CD4-positive, alpha-beta T cell treated with Interleukin-21 for 1 hour (primary cell): ENCODE measurements at regions not wholly inside any gene's neighbourhood (a gene's known extent, or its start where the extent isn't known, plus 50 kb on each side); places are given as distances from the start of the nearest gene placed in this dataset.

Experiments
- DNase-seq: peaks from one replicate; pipeline ENCODE4 v3.0.0-alpha.2; 2020

- no peak for DNase-seq
These were observed 120.2 kb upstream of the FSTL4 start for GRCh38 chr5:133732536-133732935.

GRCh38 chr5:133731951-133732350 lies 119.6 kb upstream of the FSTL4 start:
- no peak for DNase-seq

GRCh38 chr5:133730866-133731265 lies 118.5 kb upstream of the FSTL4 start:
- no peak for DNase-seq

GRCh38 chr5:133730346-133730745 lies 118.0 kb upstream of the FSTL4 start:
- no peak for DNase-seq

- no peak for DNase-seq
These were observed 117.5 kb upstream of the FSTL4 start for GRCh38 chr5:133729800-133730199.

DNA sequence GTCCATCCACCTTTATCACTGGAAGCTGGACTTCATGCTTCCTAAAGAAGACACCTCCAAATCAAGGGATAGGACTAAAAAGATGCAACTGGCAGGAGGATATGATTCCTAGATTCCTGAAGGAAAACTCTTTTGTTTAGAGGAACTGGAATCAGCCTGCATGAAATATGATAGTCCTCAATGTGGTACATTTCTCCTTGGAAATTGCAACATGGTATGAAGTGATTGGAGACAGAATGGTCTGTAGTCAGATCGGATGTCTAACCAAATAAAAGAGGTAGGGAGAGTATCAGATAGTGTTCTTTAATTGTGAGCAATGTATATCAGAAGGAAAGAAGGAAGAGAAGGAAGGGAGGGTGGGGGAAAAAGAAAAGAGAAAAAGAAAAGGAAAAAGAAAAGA lies 116.1 kb upstream of the FSTL4 start:
- no peak for DNase-seq

- DNase-seq = no peak
These were observed 115.3 kb upstream of the FSTL4 start for GRCh38 chr5:133727636-133728035.

DNA sequence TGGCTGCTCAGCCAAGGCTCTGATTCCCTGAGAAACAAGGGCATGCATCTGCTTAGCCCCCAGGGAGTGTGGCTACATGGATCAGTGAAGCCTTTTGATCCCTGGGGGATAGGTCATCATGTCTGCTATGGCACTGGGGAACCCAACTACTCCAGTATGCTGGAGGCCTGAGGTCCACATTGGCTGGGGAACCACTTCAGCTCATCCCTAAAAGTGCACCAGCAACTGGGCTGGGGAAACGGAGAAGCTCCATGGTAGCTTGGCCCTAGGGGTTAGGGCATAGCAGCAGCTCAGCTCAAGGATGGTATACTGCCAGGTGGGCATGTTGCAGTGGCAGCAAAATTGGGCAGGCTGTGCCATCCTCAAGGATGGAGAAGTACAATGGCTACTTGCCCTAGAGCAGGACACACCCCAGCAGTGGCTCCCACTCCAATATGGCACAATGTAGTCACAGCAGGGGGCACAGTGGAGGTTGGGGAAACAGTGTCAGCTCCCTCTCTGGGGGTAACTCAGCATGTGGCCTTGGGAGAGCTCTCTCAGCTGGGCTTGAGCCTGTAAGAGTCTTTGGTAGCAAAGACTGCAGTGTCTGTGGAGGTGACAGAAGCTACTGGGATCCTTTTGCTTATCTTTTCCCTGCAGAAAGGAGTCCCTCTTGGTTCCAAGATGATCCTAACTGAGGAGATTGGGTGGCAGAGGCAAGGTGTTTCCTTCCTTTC lies 111.5 kb upstream of the FSTL4 start:
- DNase-seq = no peak

- no peak for DNase-seq
These were observed 110.8 kb upstream of the FSTL4 start for GRCh38 chr5:133723126-133723525.

- DNase-seq = no peak
These were observed 109.0 kb upstream of the FSTL4 start for GRCh38 chr5:133721365-133721764.

DNA sequence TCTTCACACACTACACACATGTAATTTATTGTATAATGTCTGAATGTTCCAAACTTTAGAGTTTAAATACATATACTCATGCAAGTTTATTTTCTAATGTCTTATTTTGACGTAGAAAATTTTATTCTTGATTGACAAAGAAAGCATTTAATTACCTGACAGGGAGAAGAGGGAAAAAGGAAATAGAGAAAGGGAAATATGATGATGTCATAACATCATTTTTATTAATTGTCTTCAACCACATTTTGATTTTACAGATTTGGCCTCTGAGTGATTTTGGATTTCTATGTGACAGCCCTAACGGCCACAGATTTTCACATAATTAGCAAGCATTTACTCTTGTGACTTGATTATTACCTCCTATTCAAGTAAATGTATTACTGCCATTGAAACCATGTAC lies 106.1 kb upstream of the FSTL4 start:
- no peak for DNase-seq

DNA sequence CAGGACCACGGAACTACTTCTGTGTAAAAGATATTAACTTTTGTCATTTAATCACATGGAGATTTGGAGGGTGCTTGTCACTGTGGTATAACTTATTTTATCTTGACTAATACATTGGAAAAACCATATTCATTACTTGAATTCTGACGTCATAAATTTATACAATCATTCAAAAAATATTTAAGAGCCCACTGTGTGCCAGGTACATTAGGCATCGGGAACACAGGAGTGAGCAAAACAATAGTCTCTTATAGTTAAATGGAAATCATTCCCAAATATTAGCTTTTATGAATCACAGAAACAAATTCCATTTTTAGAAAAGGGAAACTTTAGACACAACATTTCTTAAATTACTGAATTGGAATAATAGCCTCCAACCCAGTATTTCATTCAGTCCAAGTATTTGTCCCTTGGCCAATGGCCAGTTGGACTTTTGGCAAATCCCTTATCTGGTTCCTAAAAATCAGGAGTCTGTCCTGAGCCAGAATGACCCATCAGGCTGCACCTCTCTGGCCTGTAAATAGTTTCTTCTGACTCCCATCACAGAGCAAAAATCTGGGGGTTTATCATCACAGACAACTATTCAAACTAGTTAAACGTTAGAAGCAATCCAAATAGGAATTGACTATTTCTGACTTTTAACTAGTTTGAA lies 104.3 kb upstream of the FSTL4 start:
- DNase-seq = no peak

DNA sequence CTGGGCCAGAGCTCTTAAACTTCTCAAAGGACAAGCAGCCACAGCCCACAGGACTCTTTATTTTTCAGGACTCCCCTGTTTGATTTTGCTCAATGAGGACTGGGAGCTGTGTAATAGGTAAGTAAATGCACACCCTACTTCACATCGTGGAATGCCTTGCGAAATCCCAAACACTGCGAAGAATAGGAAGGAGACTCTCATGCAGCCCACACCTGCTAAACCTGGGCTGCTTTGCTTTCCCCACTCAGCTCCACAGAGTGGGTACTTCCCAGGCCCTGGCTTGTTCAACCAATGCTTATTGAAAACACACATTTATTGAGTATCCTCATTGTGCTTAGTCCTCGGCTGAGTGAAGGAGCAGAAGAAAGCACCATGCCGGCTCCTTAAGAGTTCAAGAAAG lies 103.3 kb upstream of the FSTL4 start:
- DNase-seq = no peak

- DNase-seq = no peak
These were observed 102.9 kb upstream of the FSTL4 start for GRCh38 chr5:133715216-133715615.

DNA sequence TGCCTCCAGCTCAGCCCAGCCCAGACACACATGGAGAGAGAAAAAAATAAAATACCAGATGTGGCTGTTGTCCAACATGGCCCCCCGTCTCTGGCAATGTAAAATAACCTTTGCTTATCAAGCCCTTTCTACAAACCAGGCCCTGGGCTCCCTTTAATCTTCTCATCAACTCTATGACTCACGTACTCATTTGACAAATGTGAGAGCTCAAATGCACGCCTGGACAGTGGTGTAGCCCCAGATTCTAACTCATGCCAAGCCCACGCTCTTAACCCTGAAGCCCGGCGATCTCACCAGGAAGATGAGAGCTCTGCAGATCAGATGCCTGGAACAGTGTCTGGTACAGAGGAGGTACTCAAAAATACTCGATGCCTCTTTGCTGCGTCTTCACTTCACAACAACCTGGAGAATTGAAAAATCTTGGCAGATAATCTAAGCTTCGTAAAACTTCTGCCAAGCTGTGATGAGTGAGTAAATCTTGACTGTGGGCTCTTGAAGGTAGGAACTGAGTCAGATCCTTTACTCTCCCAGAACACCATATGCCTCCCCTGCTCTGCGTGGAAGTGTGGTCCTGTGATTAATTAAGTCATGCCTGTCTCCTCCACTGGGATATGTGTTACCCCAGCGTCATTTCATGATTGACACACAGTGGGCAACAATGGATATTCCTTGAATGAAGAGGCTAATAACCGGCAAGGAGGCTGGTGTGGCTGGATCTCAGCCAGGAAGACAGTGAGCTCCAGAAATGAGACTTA lies 102.0 kb upstream of the FSTL4 start:
- no peak for DNase-seq

DNA sequence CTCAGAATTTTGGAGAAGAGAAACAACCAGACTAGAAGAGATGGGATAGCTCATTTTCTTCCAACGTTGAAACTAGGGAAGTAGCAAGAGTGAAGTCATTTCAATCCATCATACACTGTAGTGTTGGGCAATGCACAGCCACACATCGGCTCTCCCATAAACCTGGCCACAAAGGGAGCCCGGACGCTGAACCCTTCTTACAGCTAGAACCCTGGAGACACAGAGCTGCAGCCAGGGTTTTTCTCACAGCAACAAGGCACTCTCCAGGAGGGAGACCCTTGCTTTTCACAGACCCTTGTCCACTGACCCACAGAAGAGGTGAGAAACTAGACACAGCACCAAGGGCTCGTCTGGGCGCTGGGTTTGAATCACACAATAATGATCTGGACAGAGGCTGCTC lies 101.4 kb upstream of the FSTL4 start:
- no peak for DNase-seq

DNA sequence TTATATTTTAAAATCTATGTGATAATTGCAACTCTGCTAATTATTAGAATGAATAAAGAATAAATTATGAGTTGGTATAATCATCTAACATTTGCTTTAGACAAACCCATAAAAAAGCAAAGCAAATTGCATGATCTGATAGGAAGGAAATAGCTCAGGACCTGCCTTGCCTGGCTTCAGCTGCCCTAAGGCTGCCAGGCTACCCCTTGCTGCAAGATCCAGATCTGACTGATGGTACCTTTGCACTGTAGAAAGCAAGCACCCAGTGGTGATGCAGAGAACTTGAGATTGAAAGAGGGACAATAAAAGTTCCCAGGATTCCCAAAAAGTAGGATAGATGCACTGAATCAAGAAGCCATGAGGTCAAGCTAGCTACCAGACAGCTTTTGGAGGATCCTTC lies 100.9 kb upstream of the FSTL4 start:
- no peak for DNase-seq

- DNase-seq = no peak
These were observed 100.2 kb upstream of the FSTL4 start for GRCh38 chr5:133712562-133712961.

DNA sequence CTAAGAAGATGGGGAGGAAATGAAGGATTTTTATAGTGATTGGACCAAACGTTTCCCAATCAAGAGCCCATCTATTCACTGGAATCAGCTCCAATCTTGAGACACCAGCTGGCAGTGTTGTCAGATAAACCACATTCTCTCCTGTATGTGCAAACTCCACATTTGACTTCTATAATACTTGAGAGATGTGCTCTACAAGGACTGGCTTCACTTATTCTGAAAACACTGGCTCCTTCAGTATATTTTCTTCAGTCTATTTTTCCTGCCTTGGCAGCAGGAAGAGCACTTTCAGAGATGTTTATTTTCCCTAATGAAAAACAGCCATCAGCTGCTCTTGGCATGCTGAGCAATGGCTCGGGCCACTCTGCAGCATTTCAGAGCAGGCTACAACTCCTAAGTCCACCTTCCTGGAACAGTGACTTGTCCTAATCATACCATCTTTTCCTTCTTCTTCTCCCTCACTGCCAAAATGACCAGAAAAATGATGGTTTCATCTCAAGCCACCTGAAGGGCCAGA lies 96.9 kb upstream of the FSTL4 start:
- no peak for DNase-seq

DNA sequence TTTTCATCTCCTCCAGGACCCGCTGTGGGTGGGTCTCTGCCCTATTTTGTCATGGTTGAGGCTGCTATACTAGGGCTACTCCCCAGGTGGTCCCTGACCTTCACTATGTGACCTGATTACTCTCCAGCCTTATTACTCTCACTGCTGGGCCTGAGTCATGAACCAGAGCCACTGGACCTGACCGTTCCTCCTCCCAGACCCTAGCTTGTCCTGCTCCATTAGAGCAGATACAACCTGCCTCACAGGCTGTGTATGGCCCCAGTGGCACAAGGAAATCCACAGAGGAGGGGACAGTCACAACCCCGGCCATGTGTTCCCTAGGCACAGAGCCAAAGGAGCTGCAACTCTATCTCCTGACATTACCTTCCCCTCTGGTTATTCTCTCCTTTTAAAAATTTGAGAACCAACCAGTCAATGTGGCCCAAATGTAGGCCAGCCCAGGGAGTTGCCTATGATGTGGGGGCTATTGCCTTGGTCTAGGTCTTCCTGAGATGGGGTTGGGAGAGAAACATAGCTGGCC lies 96.0 kb upstream of the FSTL4 start:
- no peak for DNase-seq

GRCh38 chr5:133707629-133708028 lies 95.3 kb upstream of the FSTL4 start:
- no peak for DNase-seq

DNA sequence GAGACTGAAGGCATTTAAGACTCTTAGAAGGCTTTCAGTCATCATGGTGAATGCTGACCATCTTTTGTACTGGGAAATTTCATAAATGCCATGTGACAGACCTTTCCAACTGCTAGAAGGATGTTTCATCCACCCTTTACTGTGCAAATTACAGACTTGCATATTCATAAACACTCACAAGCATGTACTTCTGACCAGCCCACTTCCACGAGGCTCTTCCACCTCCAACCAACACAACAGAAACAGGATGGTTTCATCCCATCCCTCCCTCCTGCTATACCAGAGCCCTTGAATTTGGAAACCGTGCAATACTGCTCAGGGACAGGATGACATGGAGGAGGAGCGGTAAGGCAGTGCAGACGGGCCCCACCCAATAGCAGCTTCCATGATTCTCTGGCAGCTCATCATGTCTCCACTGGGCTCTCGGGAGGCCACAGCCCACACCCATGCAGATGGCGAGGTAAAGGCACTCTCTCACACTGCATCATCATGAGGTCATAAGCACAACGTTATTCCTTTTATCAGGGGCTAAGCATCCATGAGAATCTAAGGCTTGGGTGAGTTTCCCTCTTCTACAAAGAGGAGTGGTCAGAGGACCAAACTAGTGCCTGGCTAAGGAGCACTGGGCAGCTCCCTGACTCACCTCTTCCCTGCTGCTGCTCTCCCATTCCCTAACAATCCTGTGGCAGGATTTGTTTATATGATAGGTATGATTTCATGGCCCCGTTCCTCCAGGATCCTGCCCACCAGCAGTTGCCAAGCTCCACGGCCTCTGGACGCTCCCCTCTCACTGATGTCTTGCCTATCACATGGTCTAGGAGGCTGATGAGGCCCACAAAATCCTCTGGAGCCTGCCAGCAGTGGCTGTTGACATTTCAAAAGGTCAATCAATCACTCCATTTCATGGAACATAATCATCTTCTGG lies 94.4 kb upstream of the FSTL4 start:
- no peak for DNase-seq

DNA sequence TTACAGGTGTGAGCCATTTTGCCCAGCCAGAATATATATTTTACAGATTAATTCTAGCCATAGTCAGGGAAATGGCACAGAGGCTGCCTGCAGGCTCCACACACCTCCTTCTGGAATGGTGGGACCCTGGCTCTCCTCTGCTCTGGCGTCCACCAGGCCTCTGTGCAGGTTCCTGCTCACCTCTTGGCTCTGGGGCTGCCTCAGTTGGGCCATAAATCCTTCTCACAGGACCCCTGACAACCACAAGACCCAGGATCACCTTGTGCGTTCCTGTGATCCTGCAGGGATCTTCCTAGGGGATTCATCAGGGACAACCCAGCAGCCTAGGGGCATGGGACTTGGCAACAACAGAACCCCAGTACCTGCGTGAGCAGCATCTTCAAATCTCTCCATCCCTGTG lies 93.0 kb upstream of the FSTL4 start:
- DNase-seq = no peak
